GM12873 (cell line): ENCODE measurements at regions not wholly inside any gene's neighbourhood (a gene's known extent, or its start where the extent isn't known, plus 50 kb on each side); places are given as distances from the start of the nearest gene placed in this dataset.

Experiments
- TF ChIP-seq, protein P1 (sequence below): IDR thresholded peaks from 2 replicates; pipeline ENCODE4 v1.5.1; 2012; ENCODE audit warnings: low read depth, mild to moderate bottlenecking, moderate library complexity, low read length, control low read depth; ENCODE audit not compliant: insufficient read depth; ENCODE audit errors: missing control alignments

DNA sequence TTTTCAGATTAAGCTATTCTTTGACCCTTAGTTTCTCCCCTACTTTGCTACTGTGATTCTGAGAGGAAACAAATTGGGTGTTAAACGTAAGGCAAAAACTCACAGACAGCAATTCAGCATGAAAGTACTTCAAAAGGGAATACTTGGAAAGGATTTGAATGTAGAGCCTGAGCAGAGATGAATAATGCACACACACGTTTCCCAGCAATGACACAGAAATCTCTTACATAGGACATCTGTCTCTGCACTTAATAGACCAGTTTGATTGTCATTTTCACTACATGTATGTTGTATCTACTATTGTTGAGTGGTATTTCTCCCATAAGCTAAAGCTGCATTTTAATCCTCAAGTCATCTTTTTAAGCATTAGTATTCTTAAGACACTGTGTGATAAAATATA is 166.1 kb upstream of the TEX13C start:
- TF ChIP-seq, protein P1, sequence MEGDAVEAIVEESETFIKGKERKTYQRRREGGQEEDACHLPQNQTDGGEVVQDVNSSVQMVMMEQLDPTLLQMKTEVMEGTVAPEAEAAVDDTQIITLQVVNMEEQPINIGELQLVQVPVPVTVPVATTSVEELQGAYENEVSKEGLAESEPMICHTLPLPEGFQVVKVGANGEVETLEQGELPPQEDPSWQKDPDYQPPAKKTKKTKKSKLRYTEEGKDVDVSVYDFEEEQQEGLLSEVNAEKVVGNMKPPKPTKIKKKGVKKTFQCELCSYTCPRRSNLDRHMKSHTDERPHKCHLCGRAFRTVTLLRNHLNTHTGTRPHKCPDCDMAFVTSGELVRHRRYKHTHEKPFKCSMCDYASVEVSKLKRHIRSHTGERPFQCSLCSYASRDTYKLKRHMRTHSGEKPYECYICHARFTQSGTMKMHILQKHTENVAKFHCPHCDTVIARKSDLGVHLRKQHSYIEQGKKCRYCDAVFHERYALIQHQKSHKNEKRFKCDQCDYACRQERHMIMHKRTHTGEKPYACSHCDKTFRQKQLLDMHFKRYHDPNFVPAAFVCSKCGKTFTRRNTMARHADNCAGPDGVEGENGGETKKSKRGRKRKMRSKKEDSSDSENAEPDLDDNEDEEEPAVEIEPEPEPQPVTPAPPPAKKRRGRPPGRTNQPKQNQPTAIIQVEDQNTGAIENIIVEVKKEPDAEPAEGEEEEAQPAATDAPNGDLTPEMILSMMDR, result no peak

DNA sequence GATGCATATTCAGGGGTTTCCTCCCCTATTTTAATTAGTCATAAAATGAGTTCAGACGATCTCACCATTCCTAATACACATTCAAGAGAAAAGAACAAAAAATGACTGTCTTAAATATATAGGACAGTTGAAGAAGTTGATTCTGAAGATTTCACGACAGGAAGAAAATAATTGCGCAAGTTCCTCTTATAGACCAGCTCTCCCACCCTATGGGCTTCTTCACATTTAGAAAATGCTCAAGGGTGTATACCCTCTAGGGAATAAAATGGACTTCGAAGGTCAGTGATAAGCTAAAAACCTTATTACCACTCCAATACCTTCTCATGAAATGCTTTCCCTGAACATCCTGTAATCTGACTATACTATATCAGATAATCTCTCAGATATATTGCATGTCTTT is 149.2 kb upstream of the TEX13C start:
- TF ChIP-seq, protein P1, result no peak

DNA sequence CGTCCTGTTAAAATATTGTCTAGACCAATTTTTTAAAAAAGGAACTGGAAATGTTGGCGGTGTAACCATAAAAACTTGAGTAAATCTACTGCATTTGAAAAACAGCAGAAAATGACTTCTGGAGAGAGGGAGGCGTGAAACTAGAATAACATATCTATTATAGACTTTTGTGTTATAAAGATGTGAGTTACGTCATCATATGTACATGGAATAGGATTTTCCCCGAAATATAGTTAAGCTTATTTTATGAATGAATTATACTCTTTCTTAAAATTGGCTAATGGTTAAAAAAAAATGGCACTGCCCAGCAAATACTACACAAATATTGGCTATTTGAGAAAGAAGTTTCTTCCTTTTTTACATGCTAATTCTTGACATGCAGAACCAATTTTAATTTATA is 147.1 kb upstream of the TEX13C start:
- TF ChIP-seq, protein P1, result no peak

DNA sequence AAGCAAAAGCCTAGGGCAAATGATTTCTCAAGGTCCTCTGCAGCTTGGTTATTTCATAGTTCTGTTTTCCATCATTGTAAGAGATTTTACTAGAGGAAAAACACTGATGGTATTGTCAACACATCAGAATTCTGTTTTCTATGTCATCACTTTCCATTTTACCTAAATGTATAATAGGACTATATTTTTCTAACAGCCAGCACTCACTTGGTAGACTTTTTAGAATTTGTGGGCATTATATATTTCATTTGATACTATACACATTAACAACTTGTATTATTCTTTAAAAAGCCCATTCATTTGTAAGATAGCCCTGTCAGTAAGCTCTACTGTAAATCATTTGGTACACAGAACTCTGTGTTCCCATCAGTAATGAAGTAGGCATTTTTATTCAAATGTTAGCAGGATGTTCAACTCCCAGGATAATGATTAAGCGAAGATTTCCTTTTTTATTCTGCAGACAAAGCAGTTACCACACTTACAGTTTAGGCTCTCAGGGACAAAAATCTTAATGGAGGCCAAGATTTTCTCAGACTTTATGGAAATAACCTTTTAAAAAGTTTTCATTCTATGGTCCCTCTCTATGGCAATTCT is 143.6 kb upstream of the TEX13C start:
- TF ChIP-seq, protein P1, result no peak

DNA sequence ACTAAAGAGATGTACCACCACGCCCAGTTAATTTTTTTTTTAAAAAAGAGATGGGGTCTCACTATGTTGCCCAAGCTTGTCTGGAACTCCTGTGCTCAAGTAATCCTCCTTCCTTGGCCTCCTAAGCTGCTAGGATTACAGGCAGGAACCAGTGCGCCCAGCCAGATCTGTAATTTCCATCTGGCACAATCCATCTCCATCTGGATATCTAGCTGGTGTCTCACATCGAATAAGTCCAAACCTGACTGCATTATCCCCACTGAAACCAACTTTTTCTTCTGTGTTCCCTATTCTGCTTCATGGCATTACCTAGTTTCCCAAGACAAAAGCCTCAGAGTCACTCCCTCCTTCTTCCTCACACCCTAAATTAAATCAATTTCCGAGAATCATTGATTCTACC is 125.8 kb upstream of the TEX13C start:
- TF ChIP-seq, protein P1, result no peak

DNA sequence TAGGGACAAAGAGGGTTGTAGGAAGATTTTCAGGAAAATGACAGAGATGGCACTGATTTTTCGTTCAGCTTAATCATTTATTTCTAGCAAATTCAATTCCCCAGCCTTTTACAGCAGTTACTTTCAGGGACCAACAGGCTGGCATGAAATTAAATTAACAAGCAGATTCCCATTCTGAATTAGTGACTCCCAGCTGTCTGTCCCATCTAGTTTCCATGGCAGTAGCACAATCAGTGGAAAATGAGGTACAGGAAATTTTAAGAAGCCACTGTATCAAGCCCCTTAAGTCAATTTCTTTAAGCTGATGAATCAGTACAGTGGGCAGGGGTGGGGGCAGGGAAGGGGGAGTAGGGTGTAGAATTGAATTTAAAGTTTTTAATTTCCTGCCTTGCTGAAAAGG is 121.1 kb upstream of the TEX13C start:
- TF ChIP-seq, protein P1, result no peak

DNA sequence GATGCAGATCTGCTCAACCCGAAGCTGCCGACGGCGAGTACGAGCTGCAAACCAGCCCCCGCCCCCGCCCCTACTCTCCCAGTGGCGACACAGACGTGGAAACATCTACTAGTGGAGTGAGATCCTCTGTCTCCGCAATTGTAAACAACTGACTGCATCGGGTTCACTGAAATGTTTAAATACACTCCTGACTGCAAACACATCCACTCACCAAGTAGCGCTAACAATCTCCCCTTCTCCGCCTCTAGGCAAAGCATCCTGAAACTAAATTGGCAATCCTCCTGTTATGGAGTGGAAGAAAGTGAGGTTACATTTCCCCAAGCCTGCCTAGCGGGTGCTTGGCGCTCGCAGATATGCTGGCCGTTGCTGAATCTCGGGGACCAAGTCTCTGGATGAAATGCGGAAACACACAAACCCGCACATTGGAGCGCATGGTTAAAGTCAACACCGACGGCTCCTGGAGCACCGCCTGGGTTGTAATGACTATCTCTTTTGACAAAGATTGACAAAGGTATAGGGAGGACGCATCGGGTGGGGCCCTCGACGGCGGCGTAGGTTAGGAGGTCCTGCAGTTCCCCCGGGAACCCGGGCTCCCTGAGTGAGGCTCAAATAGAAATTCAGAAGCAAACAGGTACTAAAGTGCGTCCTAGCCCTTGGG is 117.0 kb upstream of the TEX13C start:
- TF ChIP-seq, protein P1, result no peak

DNA sequence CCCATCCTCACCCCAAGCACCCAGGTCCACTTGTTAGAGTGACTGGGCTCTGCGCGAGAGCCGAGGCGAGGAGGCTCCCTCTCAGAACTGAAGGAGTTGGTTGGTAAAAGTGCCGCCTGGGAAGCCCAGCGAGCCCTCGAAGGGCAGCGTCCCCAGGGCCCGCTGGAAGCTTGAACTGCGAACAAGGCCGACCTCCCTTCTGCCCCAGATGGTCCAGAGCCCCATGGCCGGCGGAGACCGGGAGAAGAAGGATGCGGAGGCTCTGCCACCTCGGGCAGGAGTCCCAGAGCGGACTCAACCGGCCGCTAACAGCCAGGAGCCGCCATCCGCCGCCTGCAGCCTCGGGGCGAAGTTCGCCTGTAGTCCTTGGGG is 116.3 kb upstream of the TEX13C start:
- TF ChIP-seq, protein P1, result no peak
